Smooth muscle cell (in vitro differentiated cells): ENCODE measurements at regions not wholly inside any gene's neighbourhood (a gene's known extent, or its start where the extent isn't known, plus 50 kb on each side); places are given as distances from the start of the nearest gene placed in this dataset.

Experiments
- DNase-seq: peaks from one replicate; lab custom pipeline; 2025; ENCODE audit not compliant: unreplicated experiment; lab: John Stamatoyannopoulos, UW
- H2AFZ ChIP-seq: fragments of 200-600 bp; sonication (generic); 2 replicates; pipeline ENCODE4 v1.6.0; 2016; ENCODE audit warnings: antibody characterized with exemption, low read depth, mild to moderate bottlenecking
- H3F3A ChIP-seq: fragments of 200-600 bp; sonication (generic); 2 replicates; pipeline ENCODE4 v1.6.0; 2017; ENCODE audit warnings: antibody characterized with exemption, low read depth
- H3K27ac ChIP-seq: fragments of 200-600 bp; sonication (generic); 2 replicates; pipeline ENCODE4 v1.5.1; 2016; ENCODE audit warnings: low read depth, mild to moderate bottlenecking
- H3K27me3 ChIP-seq: fragments of 200-600 bp; sonication (generic); 2 replicates; pipeline ENCODE4 v1.6.1; 2016; ENCODE audit warnings: low read depth, mild to moderate bottlenecking
- H3K36me3 ChIP-seq: fragments of 200-600 bp; sonication (generic); 2 replicates; pipeline ENCODE4 v1.5.1; 2016; ENCODE audit warnings: low read depth
- H3K4me1 ChIP-seq: fragments of 200-600 bp; sonication (generic); 2 replicates; pipeline ENCODE4 v1.5.1; 2016; ENCODE audit warnings: low read depth
- H3K4me2 ChIP-seq: fragments of 200-600 bp; sonication (generic); 2 replicates; pipeline ENCODE4 v1.6.0; 2016; ENCODE audit warnings: mild to moderate bottlenecking
- H3K4me3 ChIP-seq: fragments of 200-600 bp; sonication (generic); 2 replicates; pipeline ENCODE4 v1.5.1; 2016; ENCODE audit warnings: mild to moderate bottlenecking
- H3K79me2 ChIP-seq: fragments of 200-600 bp; sonication (generic); 2 replicates; pipeline ENCODE4 v1.6.0; 2016; ENCODE audit warnings: low read depth, mild to moderate bottlenecking
- H3K9ac ChIP-seq: fragments of 200-600 bp; sonication (generic); 2 replicates; pipeline ENCODE4 v1.6.0; 2016; ENCODE audit warnings: low read depth
- H3K9me3 ChIP-seq: fragments of 200-600 bp; sonication (generic); replicated peaks from 2 replicates; pipeline ENCODE4 v1.5.1; 2016; ENCODE audit warnings: low read depth
- H4K20me1 ChIP-seq: fragments of 200-600 bp; sonication (generic); 2 replicates; pipeline ENCODE4 v1.6.0; 2016; ENCODE audit warnings: low read depth
- WGBS: methylation state at CpG from one replicate; pipeline ENCODE4 v1.1.7; 2016; ENCODE audit warnings: low lambda C conversion rate; 5-methylcytosine and 5-hydroxymethylcytosine counted together
- TF ChIP-seq, protein P1 (sequence below): fragments of 200-600 bp; sonication (generic); IDR thresholded peaks from 2 replicates; pipeline ENCODE4 v1.5.1; 2017; ENCODE audit warnings: borderline replicate concordance, mild to moderate bottlenecking, antibody characterized with exemption; ENCODE audit not compliant: insufficient read depth, poor library complexity, severe bottlenecking

DNA sequence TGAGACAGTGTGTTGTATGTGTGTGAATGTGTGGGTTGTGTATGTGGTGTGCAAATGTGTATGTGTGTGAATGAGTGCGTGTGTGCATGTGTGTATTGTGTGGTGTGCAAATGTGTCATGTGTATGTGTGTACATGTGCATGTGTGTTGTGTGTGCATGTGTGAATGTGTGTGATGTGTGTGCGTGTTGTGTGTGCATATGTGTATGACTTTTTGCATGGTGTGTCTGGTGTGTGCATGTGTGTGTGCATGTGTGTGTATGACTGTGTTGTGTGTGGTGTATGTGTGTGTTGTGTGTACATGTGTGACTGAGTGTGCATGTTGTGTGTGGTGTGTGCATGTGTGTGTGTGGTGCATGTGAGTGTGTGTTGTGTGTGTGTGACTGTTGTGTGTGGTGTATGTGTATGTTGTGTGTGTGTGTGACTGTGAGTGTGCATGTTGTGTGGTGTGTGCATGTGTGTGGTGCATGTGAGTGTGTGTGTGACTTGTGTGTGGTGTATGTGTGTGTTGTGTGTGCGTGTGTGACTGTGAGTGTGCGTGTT lies 268.3 kb downstream of the DCDC2C start:
- Histone ChIP-seq H4K20me1 (no peaks in the 10 kb centered on the region), H3K79me2 (no peaks in the 10 kb centered on the region), H3K4me3 (no peak overlapping the region), H3K4me1 (no peaks in the 10 kb centered on the region), H2AFZ (no peak overlapping the region), H3K4me2 (no peak overlapping the region), H3K27ac (no peak overlapping the region), H3K9me3 (no peaks in the 10 kb centered on the region), H3K9ac (no peak overlapping the region), H3F3A (no peaks in the 10 kb centered on the region), H3K36me3 (no peaks in the 10 kb centered on the region), H3K27me3 (no peaks in the 10 kb centered on the region)
- 100% methylated on average over 3 of the region's 4 CpGs for WGBS
- TF ChIP-seq, protein P1, sequence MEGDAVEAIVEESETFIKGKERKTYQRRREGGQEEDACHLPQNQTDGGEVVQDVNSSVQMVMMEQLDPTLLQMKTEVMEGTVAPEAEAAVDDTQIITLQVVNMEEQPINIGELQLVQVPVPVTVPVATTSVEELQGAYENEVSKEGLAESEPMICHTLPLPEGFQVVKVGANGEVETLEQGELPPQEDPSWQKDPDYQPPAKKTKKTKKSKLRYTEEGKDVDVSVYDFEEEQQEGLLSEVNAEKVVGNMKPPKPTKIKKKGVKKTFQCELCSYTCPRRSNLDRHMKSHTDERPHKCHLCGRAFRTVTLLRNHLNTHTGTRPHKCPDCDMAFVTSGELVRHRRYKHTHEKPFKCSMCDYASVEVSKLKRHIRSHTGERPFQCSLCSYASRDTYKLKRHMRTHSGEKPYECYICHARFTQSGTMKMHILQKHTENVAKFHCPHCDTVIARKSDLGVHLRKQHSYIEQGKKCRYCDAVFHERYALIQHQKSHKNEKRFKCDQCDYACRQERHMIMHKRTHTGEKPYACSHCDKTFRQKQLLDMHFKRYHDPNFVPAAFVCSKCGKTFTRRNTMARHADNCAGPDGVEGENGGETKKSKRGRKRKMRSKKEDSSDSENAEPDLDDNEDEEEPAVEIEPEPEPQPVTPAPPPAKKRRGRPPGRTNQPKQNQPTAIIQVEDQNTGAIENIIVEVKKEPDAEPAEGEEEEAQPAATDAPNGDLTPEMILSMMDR = no peak
- no peak for DNase-seq

DNA sequence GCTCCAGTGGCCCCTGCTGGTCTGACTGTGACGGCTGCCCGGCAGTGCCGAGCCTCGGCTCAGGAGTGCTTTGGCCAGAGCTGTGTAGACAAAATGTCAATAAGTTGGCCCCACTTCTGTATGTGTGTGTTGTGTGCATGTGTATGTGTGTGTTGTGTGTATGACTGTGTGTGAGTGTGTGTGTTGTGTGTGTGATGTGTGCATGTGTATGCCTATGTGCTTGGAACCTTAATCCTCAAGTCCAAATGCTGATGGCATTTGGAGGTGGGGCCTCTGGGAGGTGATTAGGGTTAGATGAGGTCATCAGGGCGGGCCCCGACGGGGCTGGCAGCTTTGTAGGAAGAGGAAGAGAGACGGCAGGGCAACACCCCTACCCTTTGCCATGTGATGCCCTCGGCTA lies 269.0 kb downstream of the DCDC2C start:
- Histone ChIP-seq H2AFZ (no peak overlapping the region), H3K4me1 (no peaks in the 10 kb centered on the region), H3K9me3 (no peaks in the 10 kb centered on the region), H3K27ac (no peak overlapping the region), H3F3A (no peaks in the 10 kb centered on the region), H3K36me3 (no peaks in the 10 kb centered on the region), H3K79me2 (no peaks in the 10 kb centered on the region), H3K27me3 (no peaks in the 10 kb centered on the region), H3K4me2 (no peak overlapping the region), H3K4me3 (no peak overlapping the region), H3K9ac (no peak overlapping the region), H4K20me1 (no peaks in the 10 kb centered on the region)
- TF ChIP-seq, protein P1 = no peak
- no peak for DNase-seq
- WGBS = 99% methylated on average over 9 of the region's 9 CpGs

- no peaks in the 10 kb centered on the region for H3K79me2 ChIP-seq
- no peaks in the 10 kb centered on the region for H3F3A ChIP-seq
- H3K9ac ChIP-seq = no peak overlapping the region
- H3K4me1 ChIP-seq = no peaks in the 10 kb centered on the region
- TF ChIP-seq, protein P1 = no peak
- no peaks in the 10 kb centered on the region for H3K9me3 ChIP-seq
- no peaks in the 10 kb centered on the region for H3K27me3 ChIP-seq
- no peak overlapping the region for H3K4me2 ChIP-seq
- no peak overlapping the region for H3K27ac ChIP-seq
- H2AFZ ChIP-seq = no peak overlapping the region
- H3K4me3 ChIP-seq = no peak overlapping the region
- WGBS = 65% methylated on average over 3 of the region's 3 CpGs
- no peak for DNase-seq
- no peaks in the 10 kb centered on the region for H4K20me1 ChIP-seq
- no peaks in the 10 kb centered on the region for H3K36me3 ChIP-seq
These were observed 271.4 kb downstream of the DCDC2C start for GRCh38 chr2:3974765-3975164.

GRCh38 chr2:3981446-3981987 lies 278.1 kb downstream of the DCDC2C start:
- H3K4me2 ChIP-seq = no peak overlapping the region
- WGBS = 90% methylated on average over 9 of the region's 9 CpGs
- DNase-seq = no peak

More at GRCh38 chr2:3981446-3981987, 278.1 kb downstream of the DCDC2C start:
- Histone ChIP-seq H4K20me1 (no peaks in the 10 kb centered on the region), H3K9me3 (no peaks in the 10 kb centered on the region), H3K27ac (no peak overlapping the region), H3K4me3 (no peak overlapping the region), H3K36me3 (no peaks in the 10 kb centered on the region), H3K79me2 (no peaks in the 10 kb centered on the region), H2AFZ (no peak overlapping the region), H3K9ac (no peak overlapping the region), H3F3A (no peaks in the 10 kb centered on the region), H3K27me3 (no peaks in the 10 kb centered on the region), H3K4me1 (no peaks in the 10 kb centered on the region)
- TF ChIP-seq, protein P1 = no peak
